ENCODE measurements at regions not wholly inside any gene's neighbourhood (a gene's known extent, or its start where the extent isn't known, plus 50 kb on each side); places are given as distances from the start of the nearest gene placed in this dataset.
"Not testable (repeated sequence)": the region's sequence is repeated elsewhere in the genome, so short reads cannot be mapped to it uniquely, and the experiment has no call there.

DNA sequence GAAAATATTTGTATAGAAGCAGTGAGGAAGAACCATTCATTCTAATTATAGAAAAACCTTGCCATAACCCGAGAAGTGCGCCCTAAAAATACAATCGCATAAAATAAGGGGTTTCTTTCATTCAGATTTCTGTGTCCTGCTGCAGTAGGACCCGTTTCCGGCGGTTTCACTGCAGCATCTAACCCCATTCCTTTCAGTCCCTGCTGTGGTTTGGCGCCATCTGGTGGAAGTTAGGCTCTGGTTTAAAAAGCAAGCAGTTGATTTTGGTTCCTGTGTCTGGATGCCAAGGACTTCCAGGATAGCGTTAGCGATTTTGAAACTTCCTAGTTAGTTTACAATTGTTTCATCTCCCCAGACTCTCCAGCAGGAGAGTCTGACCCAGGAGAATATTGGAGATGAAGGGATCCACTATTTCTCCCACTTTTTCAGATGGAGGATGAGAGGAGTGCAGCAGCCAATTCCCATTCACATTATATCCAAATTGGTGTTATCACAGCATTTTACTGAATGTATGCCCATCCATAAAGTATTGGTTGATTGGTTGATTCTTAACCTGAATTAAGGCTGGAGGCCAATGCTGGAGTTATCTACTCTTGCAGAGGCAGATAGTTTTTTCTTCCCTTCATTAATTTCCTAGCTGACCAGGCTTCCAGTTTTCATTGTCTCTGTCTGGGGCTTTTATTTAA lies 128.8 kb upstream of the CACNA2D1 start:
- Histone ChIP-seq H3K4me3 (ENCODE audit: low read depth, low read length) (no peak overlapping the region), H3K36me3 (ENCODE audit: control insufficient read depth, insufficient read depth, low read length) (no peaks in the 10 kb centered on the region), H3K27me3 (ENCODE audit: control insufficient read depth, insufficient read depth, low read length) (no peaks in the 10 kb centered on the region)
- TF ChIP-seq, protein P1, sequence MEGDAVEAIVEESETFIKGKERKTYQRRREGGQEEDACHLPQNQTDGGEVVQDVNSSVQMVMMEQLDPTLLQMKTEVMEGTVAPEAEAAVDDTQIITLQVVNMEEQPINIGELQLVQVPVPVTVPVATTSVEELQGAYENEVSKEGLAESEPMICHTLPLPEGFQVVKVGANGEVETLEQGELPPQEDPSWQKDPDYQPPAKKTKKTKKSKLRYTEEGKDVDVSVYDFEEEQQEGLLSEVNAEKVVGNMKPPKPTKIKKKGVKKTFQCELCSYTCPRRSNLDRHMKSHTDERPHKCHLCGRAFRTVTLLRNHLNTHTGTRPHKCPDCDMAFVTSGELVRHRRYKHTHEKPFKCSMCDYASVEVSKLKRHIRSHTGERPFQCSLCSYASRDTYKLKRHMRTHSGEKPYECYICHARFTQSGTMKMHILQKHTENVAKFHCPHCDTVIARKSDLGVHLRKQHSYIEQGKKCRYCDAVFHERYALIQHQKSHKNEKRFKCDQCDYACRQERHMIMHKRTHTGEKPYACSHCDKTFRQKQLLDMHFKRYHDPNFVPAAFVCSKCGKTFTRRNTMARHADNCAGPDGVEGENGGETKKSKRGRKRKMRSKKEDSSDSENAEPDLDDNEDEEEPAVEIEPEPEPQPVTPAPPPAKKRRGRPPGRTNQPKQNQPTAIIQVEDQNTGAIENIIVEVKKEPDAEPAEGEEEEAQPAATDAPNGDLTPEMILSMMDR (IDR thresholded peaks at IDR 0.05; ENCODE audit: insufficient read depth, low read length, poor library complexity, severe bottlenecking) = peak; percentile 91
- DNase-seq (ENCODE audit: low read depth) = peak; percentile 37

DNA sequence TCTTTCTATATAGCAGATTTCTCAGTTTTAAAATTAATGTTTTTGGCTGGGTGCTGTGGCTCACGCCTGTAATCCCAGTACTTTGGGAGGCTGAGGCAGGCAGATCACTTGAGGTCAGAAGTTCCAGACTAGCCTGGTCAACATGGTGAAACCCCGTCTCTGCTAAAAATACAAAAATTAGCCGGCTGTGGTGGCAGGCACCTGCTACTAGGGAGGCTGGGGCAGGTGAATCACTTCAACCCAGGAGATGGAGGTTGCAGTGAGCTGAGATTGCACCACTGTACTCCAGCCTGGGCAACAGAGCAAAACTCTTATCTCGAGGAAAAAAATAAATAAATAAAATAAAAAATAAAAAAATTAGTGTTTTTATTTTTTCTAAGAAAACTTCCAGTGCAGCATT lies 127.5 kb upstream of the CACNA2D1 start:
- not testable (repeated sequence) for H3K36me3 ChIP-seq (ENCODE audit: control insufficient read depth, insufficient read depth, low read length); H3K4me3 ChIP-seq (ENCODE audit: low read depth, low read length); H3K27me3 ChIP-seq (ENCODE audit: control insufficient read depth, insufficient read depth, low read length); DNase-seq (ENCODE audit: low read depth)

DNA sequence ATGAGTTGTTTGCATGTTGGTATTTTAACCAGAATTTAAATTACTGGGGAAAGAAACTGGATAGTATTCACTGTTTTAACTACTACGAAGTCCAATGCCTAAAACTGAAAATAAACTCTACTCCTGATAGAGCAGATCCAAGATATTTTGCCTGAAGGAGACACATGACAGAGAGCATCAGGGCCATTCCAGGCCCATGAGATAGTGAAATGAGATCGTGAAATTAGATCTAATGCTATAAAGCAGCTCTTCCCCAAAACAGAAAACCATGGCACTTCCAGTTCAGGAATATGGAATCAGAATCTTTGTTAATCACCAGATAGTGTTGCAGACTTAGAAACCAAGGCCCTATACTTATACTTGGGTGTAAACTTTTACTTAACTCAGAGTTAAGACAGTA lies 124.3 kb upstream of the CACNA2D1 start:
- Histone ChIP-seq H3K36me3 (ENCODE audit: control insufficient read depth, insufficient read depth, low read length) (no peaks in the 10 kb centered on the region), H3K27me3 (ENCODE audit: control insufficient read depth, insufficient read depth, low read length) (no peaks in the 10 kb centered on the region), H3K4me3 (ENCODE audit: low read depth, low read length) (no peak overlapping the region)
- TF ChIP-seq, protein P1 (IDR thresholded peaks at IDR 0.05; ENCODE audit: insufficient read depth, low read length, poor library complexity, severe bottlenecking) = no peak
- no peak for DNase-seq (ENCODE audit: low read depth)

DNA sequence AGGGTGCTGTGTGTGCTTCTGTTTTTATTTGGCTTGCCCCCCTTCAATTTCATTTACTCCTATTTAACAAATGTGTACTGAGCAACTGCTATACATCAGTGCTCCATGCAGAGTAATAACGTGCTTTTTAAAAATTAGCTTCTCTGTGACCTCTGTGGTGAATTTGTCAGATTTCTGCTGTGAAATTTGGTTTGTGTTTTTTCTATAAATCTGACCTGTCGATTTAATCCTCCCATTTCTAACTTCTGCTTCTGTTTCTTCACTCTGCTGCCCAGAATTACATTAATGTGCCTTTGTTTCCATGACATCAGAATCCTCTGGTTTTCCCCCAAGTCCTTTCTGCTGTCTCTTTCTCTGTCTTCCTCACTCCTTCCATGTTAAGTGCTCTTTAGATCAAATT lies 123.8 kb upstream of the CACNA2D1 start:
- Histone ChIP-seq H3K36me3 (ENCODE audit: control insufficient read depth, insufficient read depth, low read length) (no peaks in the 10 kb centered on the region), H3K27me3 (ENCODE audit: control insufficient read depth, insufficient read depth, low read length) (no peaks in the 10 kb centered on the region), H3K4me3 (ENCODE audit: low read depth, low read length) (no peak overlapping the region)
- no peak for DNase-seq (ENCODE audit: low read depth)
- TF ChIP-seq, protein P1 (IDR thresholded peaks at IDR 0.05; ENCODE audit: insufficient read depth, low read length, poor library complexity, severe bottlenecking) = no peak

- TF ChIP-seq, protein P1 (IDR thresholded peaks at IDR 0.05; ENCODE audit: insufficient read depth, low read length, poor library complexity, severe bottlenecking) = no peak
- no peaks in the 10 kb centered on the region for H3K27me3 ChIP-seq (ENCODE audit: control insufficient read depth, insufficient read depth, low read length)
- no peak for DNase-seq (ENCODE audit: low read depth)
- H3K4me3 ChIP-seq (ENCODE audit: low read depth, low read length) = no peak overlapping the region
- H3K36me3 ChIP-seq (ENCODE audit: control insufficient read depth, insufficient read depth, low read length) = no peaks in the 10 kb centered on the region
Observed at GRCh38 chr7:82566752-82567151, 123.2 kb upstream of the CACNA2D1 start.

DNA sequence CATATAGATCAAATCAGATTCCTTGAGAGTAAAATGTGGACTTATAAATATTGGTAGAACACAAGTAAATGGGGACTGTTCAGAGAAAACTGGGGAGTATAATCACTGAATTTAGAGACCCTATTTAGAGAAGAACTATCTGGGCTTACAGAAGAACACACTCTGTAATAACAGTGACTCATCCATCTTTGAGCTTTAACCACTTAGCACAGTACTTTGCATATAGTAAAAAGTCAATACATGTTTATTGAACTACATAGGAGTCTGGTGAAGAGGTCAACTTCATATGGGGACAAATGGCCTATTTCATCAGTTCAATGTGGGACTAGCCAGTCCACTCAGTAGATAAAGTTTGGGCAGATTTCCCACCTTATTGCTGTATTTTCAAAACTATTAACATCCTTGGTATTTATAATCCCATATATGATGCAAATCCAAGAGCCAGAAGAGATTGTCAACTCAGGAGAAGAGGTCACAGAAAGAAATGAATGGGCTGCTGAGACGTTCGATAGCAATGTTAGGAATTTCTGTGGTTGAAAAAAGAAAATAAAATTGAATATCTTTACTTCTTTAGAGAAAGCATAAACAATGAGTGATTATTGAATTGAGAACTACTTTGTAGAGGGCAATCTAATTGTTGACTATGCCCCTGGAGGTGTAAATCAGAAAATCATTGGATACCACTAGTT lies 119.3 kb upstream of the CACNA2D1 start:
- no peaks in the 10 kb centered on the region for H3K27me3 ChIP-seq (ENCODE audit: control insufficient read depth, insufficient read depth, low read length)
- TF ChIP-seq, protein P1 (IDR thresholded peaks at IDR 0.05; ENCODE audit: insufficient read depth, low read length, poor library complexity, severe bottlenecking) = peak; percentile 8
- DNase-seq (ENCODE audit: low read depth) = no peak
- H3K4me3 ChIP-seq (ENCODE audit: low read depth, low read length) = no peak overlapping the region
- H3K36me3 ChIP-seq (ENCODE audit: control insufficient read depth, insufficient read depth, low read length) = no peaks in the 10 kb centered on the region

Data from kidney epithelial cell (primary cell).